GM23338 (cell line): ENCODE measurements at regions not wholly inside any gene's neighbourhood (a gene's known extent, or its start where the extent isn't known, plus 50 kb on each side); places are given as distances from the start of the nearest gene placed in this dataset.

Source experiments
- ATAC-seq: fragments of 200-7000 bp; cut with Tn5 transposase; 3 replicates; pipeline ENCODE4 v1.9.1; 2020
- DNase-seq: peaks from one replicate; pipeline ENCODE4 v3.0.0-alpha.2; 2015; ENCODE audit warnings: low spot score
- H2AFZ ChIP-seq: fragments of 200-600 bp; sonication (generic); 2 replicates; pipeline ENCODE4 v1.8.0; 2016; ENCODE audit warnings: antibody characterized with exemption, mild to moderate bottlenecking, moderate library complexity
- H3F3A ChIP-seq: fragments of 200-600 bp; sonication (generic); replicated peaks from 2 replicates; pipeline ENCODE4 v1.8.0; 2017; ENCODE audit warnings: antibody characterized with exemption, mixed run types, low read depth
- H3K27ac ChIP-seq: fragments of 200-600 bp; sonication (generic); 2 replicates; pipeline ENCODE4 v1.6.1; 2016; ENCODE audit warnings: low read depth
- H3K27me3 ChIP-seq: fragments of 200-600 bp; sonication (generic); 2 replicates; pipeline ENCODE4 v1.8.0; 2016; ENCODE audit warnings: mild to moderate bottlenecking, mixed run types, moderate library complexity; ENCODE audit not compliant: insufficient read depth
- H3K36me3 ChIP-seq: fragments of 200-600 bp; sonication (generic); 2 replicates; pipeline ENCODE4 v1.8.0; 2016; ENCODE audit warnings: mild to moderate bottlenecking; ENCODE audit not compliant: insufficient read depth
- H3K4me1 ChIP-seq: fragments of 200-600 bp; sonication (generic); 2 replicates; pipeline ENCODE4 v1.8.0; 2016; ENCODE audit warnings: mild to moderate bottlenecking, moderate library complexity; ENCODE audit not compliant: insufficient read depth
- H3K4me2 ChIP-seq: fragments of 200-600 bp; sonication (generic); 2 replicates; pipeline ENCODE4 v1.7.1; 2017; ENCODE audit warnings: mixed run types
- H3K4me3 ChIP-seq: fragments of 200-600 bp; sonication (generic); 2 replicates; pipeline ENCODE4 v1.6.1; 2016; ENCODE audit warnings: mixed run types
- H3K79me2 ChIP-seq: fragments of 200-600 bp; sonication (generic); replicated peaks from 2 replicates; pipeline ENCODE4 v1.8.0; 2017; ENCODE audit warnings: mild to moderate bottlenecking; ENCODE audit not compliant: insufficient read depth
- H3K9me2 ChIP-seq: fragments of 200-600 bp; sonication (generic); 2 replicates; pipeline ENCODE4 v1.8.0; 2017; ENCODE audit not compliant: insufficient read depth
- H4K20me1 ChIP-seq: fragments of 200-600 bp; sonication (generic); replicated peaks from 2 replicates; pipeline ENCODE4 v1.8.0; 2017; ENCODE audit warnings: mild to moderate bottlenecking; ENCODE audit not compliant: insufficient read depth
- H3K27ac Mint-ChIP-seq: 2 replicates; pipeline ENCODE4 v1.8.0; 2020; ENCODE audit warnings: inconsistent platforms, mild to moderate bottlenecking, moderate library complexity, mixed read lengths
- H3K27me3 Mint-ChIP-seq: 3 replicates; pipeline ENCODE4 v1.8.0; 2022; ENCODE audit warnings: low read depth, mild to moderate bottlenecking, moderate library complexity, mixed read lengths, inconsistent platforms; ENCODE audit not compliant: insufficient read depth, poor library complexity
- H3K36me3 Mint-ChIP-seq: 3 replicates; pipeline ENCODE4 v1.8.0; 2021; ENCODE audit warnings: low read depth, mild to moderate bottlenecking, inconsistent platforms, moderate library complexity, mixed read lengths
- H3K4me1 Mint-ChIP-seq: 3 replicates; pipeline ENCODE4 v1.8.0; 2020; ENCODE audit warnings: mild to moderate bottlenecking, inconsistent platforms, mixed read lengths
- H3K4me3 Mint-ChIP-seq: 3 replicates; pipeline ENCODE4 v1.8.0; 2021; ENCODE audit warnings: moderate library complexity, mild to moderate bottlenecking, inconsistent platforms, mixed read lengths
- H3K9me3 Mint-ChIP-seq: 3 replicates; pipeline ENCODE4 v1.8.0; 2020; ENCODE audit warnings: moderate library complexity, mild to moderate bottlenecking, inconsistent platforms, mixed read lengths
- CREB1 ChIP-seq: fragments of 250-450 bp; sonication (Bioruptor Pico); IDR thresholded peaks from 2 replicates; pipeline ENCODE4 v1.5.0; 2020; ENCODE audit warnings: low read depth, mild to moderate bottlenecking, moderate library complexity
- CTCF ChIP-seq, 2 experiments: fragments of 200-600 bp in 1 of 2; sonication (generic) in 1 of 2; conservative IDR thresholded peaks; 2 replicates each; pipeline versions ENCODE4 v1.5.1 to v1.6.1; 2016 to 2017; ENCODE audit warnings: antibody characterized with exemption in 2 of 2, low read depth in 2 of 2, mild to moderate bottlenecking in 2 of 2, moderate library complexity in 1 of 2
- ETS1 ChIP-seq: IDR thresholded peaks from 2 replicates; pipeline ENCODE4 v1.6.1; 2016; ENCODE audit warnings: antibody characterized with exemption
- STAT1 ChIP-seq: IDR thresholded peaks from one replicate; pipeline ENCODE4 v1.6.1; 2016; ENCODE audit warnings: antibody characterized with exemption; ENCODE audit not compliant: unreplicated experiment
- ZNF331 ChIP-seq: fragments of 250-450 bp; sonication (Bioruptor Pico); IDR thresholded peaks from 2 replicates; pipeline ENCODE4 v1.5.0; 2020; ENCODE audit warnings: low read depth, mild to moderate bottlenecking, moderate library complexity
- ZNF462 ChIP-seq: fragments of 250-450 bp; sonication (Bioruptor Pico); IDR thresholded peaks from 2 replicates; pipeline ENCODE4 v1.5.0; 2020; ENCODE audit warnings: mild to moderate bottlenecking, moderate library complexity

- Histone ChIP-seq H3K79me2 (no peaks in the 10 kb centered on the region), H2AFZ (no peak overlapping the region), H3K36me3 (no peaks in the 10 kb centered on the region), H3F3A (no peaks in the 10 kb centered on the region), H3K27ac (no peak overlapping the region), H3K4me3 (no peak overlapping the region), H3K4me1 (no peaks in the 10 kb centered on the region), H3K27me3 (no peaks in the 10 kb centered on the region), H3K9me2 (no peaks in the 10 kb centered on the region; the same call in 1 of the 2 replicates), H4K20me1 (no peaks in the 10 kb centered on the region), H3K4me2 (no peak overlapping the region)
- Mint-ChIP-seq H3K9me3 (peaks cover 15% of the 10 kb centered on the region; the same call in 2 of the 3 replicates), H3K36me3 (peaks cover 10% of the 10 kb centered on the region; the same call in 2 of the 3 replicates), H3K4me3 (no peak overlapping the region), H3K4me1 (peaks cover 6% of the 10 kb centered on the region), H3K27me3 (no peaks in the 10 kb centered on the region), H3K27ac (no peak overlapping the region)
- peak; percentile 14 to 43; a peak in 2 of 4 replicates for TF ChIP-seq CTCF (conservative IDR thresholded peaks at IDR 0.05; ENCODE audit: low read depth in 2 of 2)
- TF ChIP-seq ZNF462 (CRISPR knock-in tag) = no peak
- ATAC-seq (no peak), DNase-seq (peak; percentile 6)
Observed at GRCh38 chr2:21928292-21928691, 804.5 kb downstream of the TDRD15 start.

GRCh38 chr2:21930226-21930625, 806.5 kb downstream of the TDRD15 start:
- no peak overlapping the region for H3K4me3 ChIP-seq
- H3K4me1 ChIP-seq = no peaks in the 10 kb centered on the region
- no peak overlapping the region for H2AFZ ChIP-seq
- Mint-ChIP-seq H3K9me3 (peaks cover 9% of the 10 kb centered on the region; the same call in 2 of the 3 replicates), H3K36me3 (peaks cover 10% of the 10 kb centered on the region; the same call in 2 of the 3 replicates), H3K4me3 (no peak overlapping the region), H3K27me3 (no peaks in the 10 kb centered on the region), H3K27ac (no peak overlapping the region), H3K4me1 (peaks cover 6% of the 10 kb centered on the region)
- H3K27ac ChIP-seq = no peak overlapping the region
- ATAC-seq (no peak), DNase-seq (no peak)
- H3K4me2 ChIP-seq = no peak overlapping the region
- H3K79me2 ChIP-seq = no peaks in the 10 kb centered on the region
- H3F3A ChIP-seq = no peaks in the 10 kb centered on the region
- no peaks in the 10 kb centered on the region for H4K20me1 ChIP-seq
- no peaks in the 10 kb centered on the region for H3K36me3 ChIP-seq
- H3K27me3 ChIP-seq = no peaks in the 10 kb centered on the region
- no peaks in the 10 kb centered on the region; the same call in 1 of the 2 replicates for H3K9me2 ChIP-seq
- no peak for TF ChIP-seq CREB1 (CRISPR knock-in tag)
- TF ChIP-seq ZNF331 = no peak
- no peak for TF ChIP-seq STAT1
- TF ChIP-seq ETS1 = no peak
